NCI-H128 (cell line): ENCODE measurements at regions not wholly inside any gene's neighbourhood (a gene's known extent, or its start where the extent isn't known, plus 50 kb on each side); places are given as distances from the start of the nearest gene placed in this dataset.

Source experiments
- DNase-seq: peaks from one replicate; lab custom pipeline; 2025; ENCODE audit not compliant: unreplicated experiment; lab: John Stamatoyannopoulos, UW

DNA sequence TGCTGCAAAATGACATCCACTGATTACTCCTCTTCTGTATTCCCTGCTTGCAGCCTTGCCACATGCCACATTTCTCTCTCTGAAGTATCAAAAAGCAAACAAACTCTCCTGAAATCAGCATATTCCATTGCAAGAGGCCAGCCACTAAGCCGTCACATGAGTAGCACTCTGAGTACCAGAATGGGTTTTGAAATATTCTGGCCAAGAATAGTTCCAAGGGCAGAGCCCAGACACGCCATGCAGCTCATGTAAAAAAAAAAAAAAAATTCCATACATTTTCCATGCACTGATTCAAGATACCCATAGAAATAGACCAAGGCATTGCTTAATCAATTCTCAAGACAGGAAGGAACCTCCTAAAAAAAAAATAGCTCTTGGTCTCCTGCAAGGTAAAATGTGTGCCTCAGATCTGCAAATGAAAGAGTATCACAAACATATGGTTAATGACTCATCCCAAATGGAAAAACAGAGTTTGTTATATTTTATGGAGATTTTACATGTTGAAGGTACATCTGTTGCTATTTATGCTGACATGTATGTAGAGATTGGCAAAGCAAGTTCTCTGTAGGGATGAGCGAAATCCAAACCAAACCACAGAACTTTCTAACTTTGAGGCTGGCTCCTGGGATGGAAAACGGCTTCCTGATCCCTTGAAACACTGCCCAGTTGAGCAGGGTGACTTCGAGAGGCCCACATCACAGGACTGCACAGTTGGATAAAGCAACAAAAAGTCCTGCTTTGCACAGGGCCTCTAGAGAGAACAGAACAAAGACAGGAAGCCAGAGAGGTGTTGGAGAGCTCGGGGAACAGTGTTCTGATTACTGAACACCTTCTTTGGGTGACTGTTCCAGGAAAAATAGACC is 346.2 kb downstream of the ZNF521 start:
- no peak for DNase-seq

DNA sequence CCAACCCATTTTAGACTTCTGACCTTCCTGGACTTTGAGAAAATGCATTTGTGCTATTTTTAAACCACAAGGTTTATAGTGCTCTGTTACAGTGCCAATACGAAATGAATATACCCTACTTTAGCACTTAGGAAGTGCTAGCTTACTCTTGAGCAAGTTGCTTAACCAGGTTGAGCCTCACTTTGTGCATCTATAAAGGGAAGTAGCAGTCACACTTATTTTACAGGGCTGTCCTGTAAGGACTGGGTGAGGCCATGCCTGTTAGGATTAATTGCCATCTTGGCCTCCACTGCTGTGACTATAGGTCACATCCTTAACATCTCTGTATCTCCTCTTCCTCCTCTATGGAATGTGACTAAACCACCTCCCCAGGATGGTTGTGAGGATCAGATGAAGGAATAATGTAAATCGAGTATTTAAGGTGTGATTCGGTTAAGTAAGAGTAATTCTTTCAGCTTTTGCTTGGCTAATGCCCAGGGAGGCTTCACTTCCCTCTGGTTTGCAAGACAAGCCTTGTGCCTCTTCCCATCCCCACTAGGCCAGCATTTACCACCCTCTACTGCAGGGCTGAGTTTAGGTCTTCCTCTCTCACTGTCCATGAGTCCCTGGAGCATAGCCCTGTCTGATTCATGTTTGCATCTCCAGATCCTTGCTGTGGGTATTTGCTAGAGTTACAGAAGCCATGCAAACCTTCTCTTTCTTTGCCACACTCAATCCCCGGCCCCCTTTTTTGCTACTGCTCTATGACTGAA is 341.2 kb downstream of the ZNF521 start:
- no peak for DNase-seq
